MCF 10A (cell line): ENCODE measurements at regions not wholly inside any gene's neighbourhood (a gene's known extent, or its start where the extent isn't known, plus 50 kb on each side); places are given as distances from the start of the nearest gene placed in this dataset.

Experiments used
- BruUV-seq: library from RNA; stranded (reverse); fragments of 400-500 nt; replicated peaks from 2 replicates; lab custom pipeline; 2021; lab: Mats Ljungman, UMichigan
- CTCF ChIA-PET: fragments of 300-600 bp; sonication (Branson Sonifier 250); formaldehyde crosslinking; extraction: SDS; loops from one replicate; lab custom pipeline; 2021; ENCODE audit warnings: antibody characterized with exemption, inconsistent platforms; lab: Yijun Ruan, JAX
- POLR2A ChIA-PET: fragments of 300-600, 350-650 bp; sonication (Branson Sonifier 250); formaldehyde crosslinking; extraction: SDS; loops from one replicate; lab custom pipeline; 2020; ENCODE audit warnings: antibody characterized with exemption, inconsistent platforms; lab: Yijun Ruan, JAX
- DNase-seq: peaks from one replicate; pipeline ENCODE4 v3.0.0-alpha.2; 2018; ENCODE audit not compliant: unreplicated experiment
- H3K27ac Mint-ChIP-seq: one replicate; pipeline ENCODE4 v1.8.0; 2022; ENCODE audit warnings: mild to moderate bottlenecking, low read depth, mixed read lengths; ENCODE audit not compliant: unreplicated experiment
- H3K27me3 Mint-ChIP-seq: one replicate; pipeline ENCODE4 v1.8.0; 2022; ENCODE audit warnings: mixed read lengths; ENCODE audit not compliant: insufficient read depth, unreplicated experiment
- H3K36me3 Mint-ChIP-seq: one replicate; pipeline ENCODE4 v1.8.0; 2022; ENCODE audit warnings: mild to moderate bottlenecking, moderate library complexity, mixed read lengths; ENCODE audit not compliant: insufficient read depth, unreplicated experiment
- H3K4me1 Mint-ChIP-seq: one replicate; pipeline ENCODE4 v1.8.0; 2022; ENCODE audit warnings: mixed read lengths; ENCODE audit not compliant: insufficient read depth, unreplicated experiment
- H3K4me3 Mint-ChIP-seq: one replicate; pipeline ENCODE4 v1.8.0; 2022; ENCODE audit warnings: mild to moderate bottlenecking, moderate library complexity, mixed read lengths; ENCODE audit not compliant: unreplicated experiment
- H3K9me3 Mint-ChIP-seq: one replicate; pipeline ENCODE4 v1.8.0; 2022; ENCODE audit warnings: mixed read lengths; ENCODE audit not compliant: unreplicated experiment
- intact Hi-C: fragments of 100-400 bp; cut with micrococcal nuclease; formaldehyde crosslinking; loops from 2 replicates; pipeline ENCODE4 v1.14.1; 2022
- TF ChIP-seq, protein P1 (sequence below): fragments of 200-600 bp; IDR thresholded peaks from one replicate; pipeline ENCODE4 v1.8.0; 2022; ENCODE audit warnings: antibody characterized with exemption, mild to moderate bottlenecking; ENCODE audit not compliant: unreplicated experiment

DNA sequence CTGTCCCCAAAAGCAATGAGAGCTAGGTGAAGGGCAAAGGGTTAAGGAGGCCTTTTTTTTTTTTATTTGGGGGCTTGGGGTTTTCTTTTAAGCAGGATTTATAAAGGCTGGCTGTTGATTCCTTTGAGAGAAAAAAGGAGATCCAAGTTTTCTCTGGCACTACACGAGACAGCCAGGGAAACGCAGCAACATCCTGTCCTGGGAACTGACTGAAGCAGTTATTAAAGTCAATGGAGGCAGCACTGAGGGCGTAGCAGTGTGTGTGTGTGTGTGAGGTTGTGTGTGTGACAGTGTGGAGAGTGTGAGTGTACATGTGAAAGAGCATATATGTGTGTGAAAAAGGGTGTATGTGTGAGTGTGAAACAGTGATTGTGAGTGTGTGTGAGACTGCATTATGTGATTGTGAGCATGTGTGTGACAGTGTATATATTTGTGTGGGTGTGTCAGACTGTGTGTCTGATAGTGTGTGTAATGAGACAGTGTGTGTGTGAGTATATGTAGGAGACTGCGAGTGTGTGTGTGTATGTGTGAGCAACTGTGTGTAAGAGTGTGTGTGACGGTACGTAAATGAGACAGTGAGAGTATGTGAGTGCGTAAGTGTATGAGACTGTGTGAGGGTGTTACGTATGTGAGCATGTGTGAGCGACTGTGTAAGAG is 65.9 kb upstream of the TIAM1 start:
- no peaks in the 10 kb centered on the region for H3K27me3 Mint-ChIP-seq
- CTCF ChIA-PET: interaction anchor here (0.6 kb wide), 1 partner anchor 324 kb away, joined by 3 read pairs; no protein-coding TSS in a partner anchor
- no TSS peak for BruUV-seq

DNA sequence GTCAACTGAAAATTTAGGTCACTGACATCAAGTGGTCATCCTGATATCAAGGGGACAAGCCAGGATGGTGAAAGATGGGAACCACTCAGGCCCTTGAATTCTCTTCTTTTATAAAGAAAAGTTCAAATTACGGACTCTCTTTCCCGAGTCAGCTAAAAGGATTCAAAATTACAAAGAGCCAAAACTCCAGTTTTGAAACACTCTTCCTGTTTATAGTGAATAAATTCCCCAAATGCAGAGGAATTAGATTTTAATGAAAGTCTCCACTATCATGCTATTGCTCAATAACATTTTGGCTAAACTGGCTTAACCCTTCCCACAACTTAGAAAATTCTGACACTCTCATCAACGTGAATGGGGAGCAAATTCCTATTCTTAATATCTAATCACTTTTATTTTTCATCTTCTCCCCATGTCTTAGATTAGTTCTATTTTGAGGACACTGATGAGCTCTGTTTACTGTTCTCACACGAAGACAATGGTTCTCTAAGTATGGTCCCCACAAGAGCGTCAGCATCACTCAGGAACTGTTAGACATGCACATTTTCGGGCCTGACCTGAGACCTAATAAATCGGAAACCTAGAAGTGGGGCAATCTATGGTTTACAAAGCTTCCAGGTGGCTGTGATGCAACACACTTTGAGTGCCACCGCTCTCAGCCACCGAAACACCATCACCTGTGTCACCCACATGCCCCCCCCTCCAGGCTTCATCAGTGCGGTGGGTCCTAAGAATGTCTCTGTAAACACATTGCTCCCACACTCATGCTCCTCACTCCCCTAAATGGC is 64.4 kb upstream of the TIAM1 start:
- Mint-ChIP-seq H3K27ac (no peak overlapping the region), H3K36me3 (no peaks in the 10 kb centered on the region), H3K27me3 (no peaks in the 10 kb centered on the region), H3K4me1 (no peaks in the 10 kb centered on the region), H3K4me3 (no peak overlapping the region), H3K9me3 (no peaks in the 10 kb centered on the region)
- BruUV-seq: no TSS peak
- ChIA-PET CTCF (no interaction called here), POLR2A (no interaction called here)
- no peak for DNase-seq
- intact Hi-C loops: no loop called here
- TF ChIP-seq, protein P1, sequence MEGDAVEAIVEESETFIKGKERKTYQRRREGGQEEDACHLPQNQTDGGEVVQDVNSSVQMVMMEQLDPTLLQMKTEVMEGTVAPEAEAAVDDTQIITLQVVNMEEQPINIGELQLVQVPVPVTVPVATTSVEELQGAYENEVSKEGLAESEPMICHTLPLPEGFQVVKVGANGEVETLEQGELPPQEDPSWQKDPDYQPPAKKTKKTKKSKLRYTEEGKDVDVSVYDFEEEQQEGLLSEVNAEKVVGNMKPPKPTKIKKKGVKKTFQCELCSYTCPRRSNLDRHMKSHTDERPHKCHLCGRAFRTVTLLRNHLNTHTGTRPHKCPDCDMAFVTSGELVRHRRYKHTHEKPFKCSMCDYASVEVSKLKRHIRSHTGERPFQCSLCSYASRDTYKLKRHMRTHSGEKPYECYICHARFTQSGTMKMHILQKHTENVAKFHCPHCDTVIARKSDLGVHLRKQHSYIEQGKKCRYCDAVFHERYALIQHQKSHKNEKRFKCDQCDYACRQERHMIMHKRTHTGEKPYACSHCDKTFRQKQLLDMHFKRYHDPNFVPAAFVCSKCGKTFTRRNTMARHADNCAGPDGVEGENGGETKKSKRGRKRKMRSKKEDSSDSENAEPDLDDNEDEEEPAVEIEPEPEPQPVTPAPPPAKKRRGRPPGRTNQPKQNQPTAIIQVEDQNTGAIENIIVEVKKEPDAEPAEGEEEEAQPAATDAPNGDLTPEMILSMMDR: no peak

More for the DNA sequence above, 65.9 kb upstream of the TIAM1 start:
- Mint-ChIP-seq H3K36me3 (no peaks in the 10 kb centered on the region), H3K4me3 (no peak overlapping the region), H3K4me1 (no peaks in the 10 kb centered on the region), H3K9me3 (no peaks in the 10 kb centered on the region), H3K27ac (no peak overlapping the region)
- DNase-seq: no peak
- TF ChIP-seq, protein P1: no peak
- POLR2A ChIA-PET: no interaction called here
- intact Hi-C loops: no loop called here

DNA sequence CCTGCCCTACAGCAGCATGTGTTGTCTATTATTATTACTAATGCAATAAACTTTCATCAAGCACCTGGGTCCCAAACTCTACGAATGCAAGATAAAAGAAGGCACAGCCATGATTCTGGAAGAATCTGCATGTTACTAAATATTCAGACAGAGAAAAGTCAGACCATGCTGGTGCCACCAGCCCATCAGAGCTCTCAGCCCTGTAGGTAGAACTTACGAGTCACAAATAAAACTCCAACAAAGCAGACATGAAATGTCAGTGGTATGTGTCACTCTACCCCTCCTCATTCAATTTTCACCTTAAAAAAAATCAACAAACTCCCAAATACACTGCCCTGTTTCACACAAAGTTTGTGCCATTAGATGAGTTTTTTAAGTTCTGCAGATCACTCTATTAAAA is 62.4 kb upstream of the TIAM1 start:
- TF ChIP-seq, protein P1: no peak
- H3K36me3 Mint-ChIP-seq: no peaks in the 10 kb centered on the region
- H3K27ac Mint-ChIP-seq: no peak overlapping the region
- BruUV-seq: no TSS peak
- ChIA-PET POLR2A (interaction anchor here (1.4 kb wide), 1 partner anchor 9 kb away, joined by 3 read pairs; no protein-coding TSS in a partner anchor), CTCF (interaction anchor here (0.5 to 0.6 kb wide), 2 partner anchors 170 to 416 kb away, joined by 3 read pairs; no protein-coding TSS in a partner anchor)
- no peak overlapping the region for H3K4me3 Mint-ChIP-seq
- no peaks in the 10 kb centered on the region for H3K4me1 Mint-ChIP-seq
- no peak for DNase-seq
- no peaks in the 10 kb centered on the region for H3K27me3 Mint-ChIP-seq
- intact Hi-C loops: no loop called here
- H3K9me3 Mint-ChIP-seq: no peaks in the 10 kb centered on the region

DNA sequence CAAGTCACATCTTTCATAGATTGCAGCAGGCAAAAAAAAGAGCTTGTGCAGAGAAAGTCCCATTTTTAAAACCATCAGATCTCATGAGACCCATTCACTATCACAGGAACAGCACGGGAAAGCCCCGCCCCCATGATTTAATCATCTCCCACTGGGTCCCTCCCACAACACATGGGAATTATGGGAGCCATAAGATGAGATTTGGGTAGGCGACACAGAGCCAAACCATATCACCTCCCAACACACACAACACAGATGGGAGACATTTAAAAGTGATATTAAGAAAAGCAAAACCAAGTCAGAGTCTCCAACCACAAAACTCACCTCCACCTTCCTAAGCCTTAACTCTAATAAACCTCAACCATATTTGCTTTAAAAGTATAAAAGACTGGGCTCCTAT is 61.5 kb upstream of the TIAM1 start:
- BruUV-seq: no TSS peak

More for the DNA sequence above, 61.5 kb upstream of the TIAM1 start:
- H3K36me3 Mint-ChIP-seq: no peaks in the 10 kb centered on the region
- POLR2A ChIA-PET: no interaction called here
- intact Hi-C loops: no loop called here
- H3K27ac Mint-ChIP-seq: no peak overlapping the region
- H3K27me3 Mint-ChIP-seq: no peaks in the 10 kb centered on the region
- DNase-seq: no peak
- CTCF ChIA-PET: no interaction called here
- no peaks in the 10 kb centered on the region for H3K4me1 Mint-ChIP-seq
- H3K9me3 Mint-ChIP-seq: no peaks in the 10 kb centered on the region
- TF ChIP-seq, protein P1: no peak
- H3K4me3 Mint-ChIP-seq: no peak overlapping the region
